Esophagus mucosa (tissue), 1 donor: ENCODE measurements at regions not wholly inside any gene's neighbourhood (a gene's known extent, or its start where the extent isn't known, plus 50 kb on each side); places are given as distances from the start of the nearest gene placed in this dataset.

Experiments
- ATAC-seq: fragments of 200-7000 bp; cut with Tn5 transposase; one replicate; pipeline ENCODE4 v1.9.1; 2020
- donor health status: DM: yes; HTN: yes; CAD: no.

- ATAC-seq = no peak
Measured at GRCh38 chr2:126431136-126431535, 224.8 kb upstream of the GYPC start.

- no peak for ATAC-seq
Measured at GRCh38 chr2:126436411-126436810, 219.5 kb upstream of the GYPC start.

GRCh38 chr2:126437016-126437415 lies 218.9 kb upstream of the GYPC start:
- no peak for ATAC-seq

GRCh38 chr2:126444512-126444911 lies 211.4 kb upstream of the GYPC start:
- no peak for ATAC-seq

GRCh38 chr2:126446106-126446695 lies 209.8 kb upstream of the GYPC start:
- no peak for ATAC-seq

GRCh38 chr2:126448611-126449010 lies 207.3 kb upstream of the GYPC start:
- ATAC-seq = no peak

- no peak for ATAC-seq
Measured at GRCh38 chr2:126449677-126450076, 206.3 kb upstream of the GYPC start.

GRCh38 chr2:126463892-126464674 lies 191.9 kb upstream of the GYPC start:
- no peak for ATAC-seq

GRCh38 chr2:126467367-126468054 lies 188.4 kb upstream of the GYPC start:
- ATAC-seq = no peak

- no peak for ATAC-seq
Measured at GRCh38 chr2:126475031-126475430, 180.9 kb upstream of the GYPC start.

- ATAC-seq = no peak
Measured at GRCh38 chr2:126476691-126477090, 179.3 kb upstream of the GYPC start.

- ATAC-seq = no peak
Measured at GRCh38 chr2:126480033-126480432, 175.9 kb upstream of the GYPC start.

GRCh38 chr2:126482582-126483464 lies 173.1 kb upstream of the GYPC start:
- no peak for ATAC-seq

- no peak for ATAC-seq
Measured at GRCh38 chr2:126494593-126494992, 161.4 kb upstream of the GYPC start.

GRCh38 chr2:126495189-126495588 lies 160.8 kb upstream of the GYPC start:
- ATAC-seq = no peak

- no peak for ATAC-seq
Measured at GRCh38 chr2:126496493-126496892, 159.5 kb upstream of the GYPC start.

GRCh38 chr2:126503476-126503875 lies 152.5 kb upstream of the GYPC start:
- ATAC-seq = no peak

- no peak for ATAC-seq
Measured at GRCh38 chr2:126504949-126505348, 151.0 kb upstream of the GYPC start.

GRCh38 chr2:126506786-126507185 lies 149.2 kb upstream of the GYPC start:
- no peak for ATAC-seq

- no peak for ATAC-seq
Measured at GRCh38 chr2:126507425-126507911, 148.5 kb upstream of the GYPC start.

- no peak for ATAC-seq
Measured at GRCh38 chr2:126510356-126510755, 145.6 kb upstream of the GYPC start.

- no peak for ATAC-seq
Measured at GRCh38 chr2:126510960-126511359, 145.0 kb upstream of the GYPC start.

GRCh38 chr2:126512026-126512425 lies 143.9 kb upstream of the GYPC start:
- no peak for ATAC-seq
